Testis (tissue), 2 donors: ENCODE measurements at regions not wholly inside any gene's neighbourhood (a gene's known extent, or its start where the extent isn't known, plus 50 kb on each side); places are given as distances from the start of the nearest gene placed in this dataset.

ENCODE experiments used
- POLR2A ChIP-seq: fragments of 450-650 bp; IDR thresholded peaks from one replicate; pipeline ENCODE4 v1.6.1; 2017; ENCODE audit warnings: antibody characterized with exemption, mild to moderate bottlenecking, moderate library complexity
- TF ChIP-seq, protein P1 (sequence below), 3 experiments: fragments of 450-650 bp in 2 of 3; fragments of 200-600 bp in 1 of 3; sonication (generic) in 1 of 3; IDR thresholded peaks; one replicate each; pipeline ENCODE4 v1.5.1; 2016 to 2019; ENCODE audit warnings: antibody characterized with exemption in 3 of 3, mild to moderate bottlenecking in 2 of 3, moderate library complexity in 1 of 3

DNA sequence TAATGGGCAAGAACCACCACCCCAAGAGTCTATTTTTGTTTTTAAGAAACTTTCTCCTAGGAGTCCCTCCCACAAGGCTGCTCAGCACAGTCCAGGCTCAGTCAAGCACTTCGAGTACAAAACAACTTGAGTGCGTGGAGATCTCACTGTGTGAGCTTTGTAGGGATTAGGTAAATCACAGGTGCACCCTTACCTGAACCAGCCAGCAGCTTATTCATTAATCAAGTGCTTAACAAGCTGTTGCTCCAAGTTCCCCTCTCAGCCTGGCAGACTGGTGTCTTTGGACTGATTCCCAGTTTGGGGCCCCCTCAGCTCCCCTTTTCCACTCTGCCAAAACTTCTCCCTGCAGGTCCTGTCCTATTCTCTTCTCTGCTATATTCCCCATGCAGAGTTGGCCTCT, 133.1 kb downstream of the LY86 start:
- TF ChIP-seq, protein P1, sequence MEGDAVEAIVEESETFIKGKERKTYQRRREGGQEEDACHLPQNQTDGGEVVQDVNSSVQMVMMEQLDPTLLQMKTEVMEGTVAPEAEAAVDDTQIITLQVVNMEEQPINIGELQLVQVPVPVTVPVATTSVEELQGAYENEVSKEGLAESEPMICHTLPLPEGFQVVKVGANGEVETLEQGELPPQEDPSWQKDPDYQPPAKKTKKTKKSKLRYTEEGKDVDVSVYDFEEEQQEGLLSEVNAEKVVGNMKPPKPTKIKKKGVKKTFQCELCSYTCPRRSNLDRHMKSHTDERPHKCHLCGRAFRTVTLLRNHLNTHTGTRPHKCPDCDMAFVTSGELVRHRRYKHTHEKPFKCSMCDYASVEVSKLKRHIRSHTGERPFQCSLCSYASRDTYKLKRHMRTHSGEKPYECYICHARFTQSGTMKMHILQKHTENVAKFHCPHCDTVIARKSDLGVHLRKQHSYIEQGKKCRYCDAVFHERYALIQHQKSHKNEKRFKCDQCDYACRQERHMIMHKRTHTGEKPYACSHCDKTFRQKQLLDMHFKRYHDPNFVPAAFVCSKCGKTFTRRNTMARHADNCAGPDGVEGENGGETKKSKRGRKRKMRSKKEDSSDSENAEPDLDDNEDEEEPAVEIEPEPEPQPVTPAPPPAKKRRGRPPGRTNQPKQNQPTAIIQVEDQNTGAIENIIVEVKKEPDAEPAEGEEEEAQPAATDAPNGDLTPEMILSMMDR (IDR thresholded peaks at IDR 0.05): no peak
- TF ChIP-seq POLR2A: no peak
